ENCODE measurements at regions not wholly inside any gene's neighbourhood (a gene's known extent, or its start where the extent isn't known, plus 50 kb on each side); places are given as distances from the start of the nearest gene placed in this dataset.
A peak's percentile ranks its signal among the peaks of the same experiment; 100 is the strongest.
"Not testable (repeated sequence)": the region's sequence is repeated elsewhere in the genome, so short reads cannot be mapped to it uniquely, and the experiment has no call there.

- peak; percentile 9 to 14 for DNase-seq (ENCODE audit: low read depth in 2 of 2)
These were observed 326.4 kb downstream of the DCHS2 start for GRCh38 chr4:154164931-154165839.

GRCh38 chr4:154160519-154161301 is 330.9 kb downstream of the DCHS2 start:
- DNase-seq (ENCODE audit: low read depth in 2 of 2): no peak

- DNase-seq (ENCODE audit: low read depth in 2 of 2): no peak
These were observed 333.0 kb downstream of the DCHS2 start for GRCh38 chr4:154158361-154159155.

- DNase-seq (ENCODE audit: low read depth in 2 of 2): no peak
These were observed 339.1 kb downstream of the DCHS2 start for GRCh38 chr4:154152546-154152945.

GRCh38 chr4:154149236-154149635 is 342.4 kb downstream of the DCHS2 start:
- DNase-seq (ENCODE audit: low read depth in 2 of 2): not testable (repeated sequence)

GRCh38 chr4:154143720-154144119 is 347.9 kb downstream of the DCHS2 start:
- no peak for DNase-seq (ENCODE audit: low read depth in 2 of 2)

- no peak for DNase-seq (ENCODE audit: low read depth in 2 of 2)
These were observed 348.9 kb downstream of the DCHS2 start for GRCh38 chr4:154142664-154143063.

- no peak for DNase-seq (ENCODE audit: low read depth in 2 of 2)
These were observed 350.7 kb downstream of the DCHS2 start for GRCh38 chr4:154140869-154141268.

- DNase-seq (ENCODE audit: low read depth in 2 of 2): no peak
These were observed 348.5 kb upstream of the SFRP2 start for GRCh38 chr4:154137320-154137905.

- no peak for DNase-seq (ENCODE audit: low read depth in 2 of 2)
These were observed 346.7 kb upstream of the SFRP2 start for GRCh38 chr4:154135576-154135975.

- DNase-seq (ENCODE audit: low read depth in 2 of 2): no peak
These were observed 343.5 kb upstream of the SFRP2 start for GRCh38 chr4:154132406-154132805.

GRCh38 chr4:154126276-154126675 is 337.4 kb upstream of the SFRP2 start:
- no peak for DNase-seq (ENCODE audit: low read depth in 2 of 2)

- DNase-seq (ENCODE audit: low read depth in 2 of 2): no peak
These were observed 336.5 kb upstream of the SFRP2 start for GRCh38 chr4:154125340-154125739.

- no peak for DNase-seq (ENCODE audit: low read depth in 2 of 2)
These were observed 335.8 kb upstream of the SFRP2 start for GRCh38 chr4:154124539-154125255.

GRCh38 chr4:154123897-154124296 is 335.0 kb upstream of the SFRP2 start:
- no peak for DNase-seq (ENCODE audit: low read depth in 2 of 2)

GRCh38 chr4:154120690-154121345 is 331.9 kb upstream of the SFRP2 start:
- no peak for DNase-seq (ENCODE audit: low read depth in 2 of 2)

- no peak for DNase-seq (ENCODE audit: low read depth in 2 of 2)
These were observed 331.3 kb upstream of the SFRP2 start for GRCh38 chr4:154120006-154120676.

GRCh38 chr4:154119317-154119716 is 330.4 kb upstream of the SFRP2 start:
- DNase-seq (ENCODE audit: low read depth in 2 of 2): no peak

GRCh38 chr4:154117726-154118125 is 328.8 kb upstream of the SFRP2 start:
- not testable (repeated sequence) for DNase-seq (ENCODE audit: low read depth in 2 of 2)

GRCh38 chr4:154107337-154107736 is 318.5 kb upstream of the SFRP2 start:
- no peak for DNase-seq (ENCODE audit: low read depth in 2 of 2)
